HG03460 (cell line): ENCODE measurements at regions not wholly inside any gene's neighbourhood (a gene's known extent, or its start where the extent isn't known, plus 50 kb on each side); places are given as distances from the start of the nearest gene placed in this dataset.
"Not testable (repeated sequence)": the region's sequence is repeated elsewhere in the genome, so short reads cannot be mapped to it uniquely, and the experiment has no call there.

Experiments used
- ATAC-seq: cut with Tn5 transposase; IDR thresholded peaks from one replicate; pipeline ENCODE4 v1.9.1; 2021; ENCODE audit not compliant: unreplicated experiment

- ATAC-seq: no peak
Observed at GRCh38 chr6:47180633-47181032, 129.1 kb downstream of the TNFRSF21 start.

DNA sequence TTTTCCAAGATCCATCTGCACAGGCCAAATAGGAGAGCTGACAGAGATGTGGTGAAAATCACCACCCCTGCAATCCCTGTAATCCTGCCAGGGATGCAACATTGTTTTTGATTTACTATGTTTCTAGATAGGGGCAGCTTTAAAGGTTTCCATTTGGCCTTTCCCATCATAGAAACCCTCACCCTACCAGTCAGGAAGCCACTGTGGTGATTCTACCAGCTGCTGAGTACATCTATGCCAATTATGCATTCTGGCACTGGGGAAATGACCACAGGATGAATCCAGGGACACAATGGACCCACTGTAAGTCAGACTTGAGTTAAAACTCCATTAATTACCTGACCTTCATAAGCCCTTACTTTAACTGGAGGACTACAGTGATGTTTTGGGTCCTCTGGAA is 130.4 kb downstream of the TNFRSF21 start:
- ATAC-seq: no peak

- no peak for ATAC-seq
Observed at GRCh38 chr6:47175656-47176055, 133.5 kb upstream of the ADGRF1 start.

GRCh38 chr6:47174502-47175023 is 132.4 kb upstream of the ADGRF1 start:
- ATAC-seq: no peak

- ATAC-seq: not testable (repeated sequence)
Observed at GRCh38 chr6:47174063-47174462, 131.9 kb upstream of the ADGRF1 start.

GRCh38 chr6:47173145-47173544 is 131.0 kb upstream of the ADGRF1 start:
- not testable (repeated sequence) for ATAC-seq

GRCh38 chr6:47170617-47170947 is 128.4 kb upstream of the ADGRF1 start:
- no peak for ATAC-seq

GRCh38 chr6:47169785-47170616 is 127.9 kb upstream of the ADGRF1 start:
- ATAC-seq: no peak

DNA sequence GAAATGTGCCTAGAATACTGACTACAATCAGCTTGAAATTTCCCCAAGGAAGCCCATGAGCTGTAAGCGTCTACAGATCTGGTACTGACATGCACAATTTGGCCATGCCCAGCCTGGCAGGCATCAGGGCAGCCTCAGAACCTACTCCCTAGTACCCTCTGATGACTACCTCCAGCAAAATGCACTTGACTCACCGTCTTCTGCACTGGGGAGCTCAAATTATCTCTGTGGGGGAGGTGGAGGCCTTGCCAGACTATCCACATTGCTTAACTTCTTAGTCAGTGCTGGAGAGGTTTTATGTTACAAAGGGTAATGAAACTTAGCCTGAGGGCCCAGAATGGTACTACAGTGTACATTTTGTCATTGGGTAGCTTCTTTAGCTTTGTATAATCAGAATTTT is 126.0 kb upstream of the ADGRF1 start:
- no peak for ATAC-seq

DNA sequence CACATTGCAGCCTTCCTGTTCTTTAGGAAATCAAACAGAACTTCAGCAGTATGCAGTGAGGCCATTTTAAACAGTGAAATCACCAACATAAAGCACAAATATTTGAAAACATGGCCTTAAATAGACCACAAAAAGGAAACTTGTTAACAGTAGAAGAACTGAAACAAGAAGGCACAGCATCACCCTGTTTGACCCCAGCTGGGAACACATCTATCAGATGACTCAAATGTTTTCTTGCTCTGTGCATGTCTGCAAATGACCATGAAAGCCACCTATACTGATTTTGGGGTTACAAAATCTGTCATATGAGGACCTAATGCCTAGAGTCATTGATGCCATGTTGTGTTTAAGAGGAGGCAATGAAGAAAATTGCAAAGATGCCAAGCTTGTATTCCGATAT is 123.8 kb upstream of the ADGRF1 start:
- ATAC-seq: peak; percentile 83

GRCh38 chr6:47164877-47165276 is 122.7 kb upstream of the ADGRF1 start:
- ATAC-seq: no peak

DNA sequence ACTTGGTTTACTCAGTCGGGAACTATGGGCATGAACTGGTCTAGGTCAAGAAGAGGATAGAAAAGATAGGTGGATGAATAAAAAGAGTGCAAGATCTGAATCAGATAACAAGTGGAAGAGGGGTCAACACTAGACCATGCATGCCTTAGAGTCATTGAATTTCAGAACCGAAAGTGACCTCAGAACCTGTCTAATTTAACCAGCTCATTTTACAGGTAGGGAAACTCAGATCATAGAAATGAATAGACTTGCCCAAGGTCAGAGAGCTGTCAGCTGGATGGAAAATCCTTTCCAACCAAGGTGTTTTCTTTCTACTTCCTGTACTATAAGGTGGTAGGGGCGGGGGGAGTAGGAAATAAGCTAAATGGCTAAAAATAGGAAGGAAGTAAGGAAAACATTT is 121.4 kb upstream of the ADGRF1 start:
- no peak for ATAC-seq

DNA sequence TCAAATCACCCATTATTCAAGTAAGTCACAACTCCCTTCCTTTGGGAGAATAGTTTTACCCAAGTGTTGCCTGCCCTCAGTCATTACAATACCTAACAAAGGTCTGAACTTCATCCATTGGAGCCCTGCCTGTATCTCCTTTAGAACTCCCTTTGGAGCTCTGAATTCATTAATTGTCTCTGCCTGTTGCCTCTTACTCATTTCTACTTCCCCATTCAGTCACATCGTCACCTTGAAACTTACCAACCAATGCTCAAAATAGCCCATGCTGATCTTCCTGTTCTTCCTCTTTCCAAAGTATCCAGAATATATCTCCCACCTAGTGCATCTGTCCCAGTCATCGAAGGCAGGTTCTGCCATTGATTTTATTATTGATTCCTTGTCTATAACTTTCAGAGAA is 120.7 kb upstream of the ADGRF1 start:
- ATAC-seq: no peak

GRCh38 chr6:47162231-47162630 is 120.1 kb upstream of the ADGRF1 start:
- no peak for ATAC-seq

DNA sequence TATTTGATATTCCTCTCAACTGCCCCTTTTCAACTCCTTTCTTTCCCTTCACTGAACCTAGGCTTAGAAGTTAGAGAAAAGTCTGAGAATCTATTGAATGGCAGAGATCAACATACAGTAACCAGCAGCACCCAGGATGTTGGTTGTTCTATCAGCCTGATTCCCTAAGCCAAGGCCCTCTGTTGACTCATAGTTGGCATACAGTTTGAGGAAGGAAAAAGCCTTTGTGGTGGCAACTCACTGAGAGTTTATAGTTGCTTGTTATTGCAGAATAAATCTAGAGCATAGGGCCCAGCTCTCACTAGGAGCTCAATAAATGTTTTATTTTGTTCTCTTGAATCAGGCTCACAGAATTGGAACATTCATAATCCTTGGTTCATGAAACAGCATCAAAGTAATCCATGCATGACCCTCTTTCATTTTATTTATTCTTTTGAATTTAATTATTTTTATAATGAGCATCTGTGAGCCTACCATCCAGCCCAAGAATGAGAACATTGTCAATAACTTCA is 119.1 kb upstream of the ADGRF1 start:
- no peak for ATAC-seq

DNA sequence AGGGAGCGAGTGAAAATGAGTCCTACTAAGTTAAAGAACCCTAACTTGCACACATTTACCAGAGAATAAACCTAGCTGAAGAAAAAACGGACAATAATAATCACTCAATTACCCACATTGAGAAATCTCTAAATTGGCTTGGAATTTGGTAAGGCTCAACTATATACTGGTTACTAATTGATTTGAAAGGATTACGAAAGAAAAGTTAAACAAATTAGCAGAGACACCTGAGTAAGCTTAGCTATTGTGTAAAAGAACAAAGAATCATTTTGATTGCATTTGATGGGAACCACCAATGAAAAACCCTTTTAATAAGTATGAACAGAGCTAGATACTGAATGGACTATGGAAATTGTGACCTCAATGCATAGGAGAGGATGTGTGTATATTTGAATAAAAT is 118.6 kb upstream of the ADGRF1 start:
- no peak for ATAC-seq

- ATAC-seq: no peak
Observed at GRCh38 chr6:47159763-47160162, 117.6 kb upstream of the ADGRF1 start.

- no peak for ATAC-seq
Observed at GRCh38 chr6:47157653-47158219, 115.6 kb upstream of the ADGRF1 start.

- ATAC-seq: no peak
Observed at GRCh38 chr6:47157063-47157462, 114.9 kb upstream of the ADGRF1 start.

DNA sequence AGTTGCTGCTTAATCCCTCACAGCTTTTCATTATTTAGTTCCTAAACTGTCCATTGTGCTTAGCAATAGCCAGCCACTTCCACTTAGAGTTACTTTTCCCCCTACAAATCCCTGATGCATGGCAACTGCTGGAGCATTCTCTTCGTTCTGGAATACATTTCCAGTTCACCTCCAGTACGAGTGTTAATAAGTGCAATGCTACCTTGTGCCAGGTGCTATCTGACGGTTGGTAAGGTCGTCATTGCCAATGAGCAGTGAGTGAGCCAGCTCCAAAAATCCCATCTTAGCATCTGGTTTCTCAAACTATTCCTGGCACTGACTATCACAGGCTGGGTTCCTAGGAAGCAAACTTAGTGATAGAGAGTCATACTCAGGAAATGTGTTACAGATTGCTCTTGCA is 114.1 kb upstream of the ADGRF1 start:
- ATAC-seq: no peak

GRCh38 chr6:47153404-47153755 is 111.2 kb upstream of the ADGRF1 start:
- no peak for ATAC-seq

DNA sequence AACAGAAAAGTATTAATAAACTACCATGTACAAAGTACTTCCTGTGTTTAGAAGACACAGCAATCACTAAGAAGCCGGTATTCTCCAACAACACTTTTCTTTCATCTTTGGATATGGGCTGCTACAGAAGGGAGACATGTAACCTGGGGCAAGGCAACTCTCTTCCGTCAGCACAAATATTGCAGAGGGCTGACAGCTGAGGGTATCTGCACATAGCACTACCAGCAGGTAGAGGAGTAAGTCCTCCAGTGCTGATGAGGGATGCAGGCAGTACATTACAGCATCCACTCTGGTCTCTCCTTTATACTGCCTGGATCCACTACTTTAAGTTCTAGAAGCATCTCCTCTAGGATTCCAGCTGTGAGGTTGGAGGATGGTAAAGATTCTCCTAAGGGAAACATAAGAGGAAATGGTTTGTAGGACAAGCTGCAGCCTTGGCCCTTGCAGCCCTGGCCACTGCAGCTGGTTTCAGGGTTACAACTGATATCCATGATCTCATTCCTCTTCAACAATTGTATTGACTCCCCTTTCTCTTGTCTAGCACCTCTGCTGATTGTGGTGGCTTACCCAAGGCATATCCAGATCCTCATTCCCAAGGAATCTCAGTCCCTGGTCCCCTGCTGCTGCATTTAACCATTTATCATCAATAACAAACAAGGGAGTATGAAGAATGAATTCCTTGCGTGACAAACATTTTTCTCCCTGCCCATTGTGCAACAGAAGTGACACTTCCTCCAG is 110.7 kb upstream of the ADGRF1 start:
- ATAC-seq: no peak
